ENCODE measurements at regions not wholly inside any gene's neighbourhood (a gene's known extent, or its start where the extent isn't known, plus 50 kb on each side); places are given as distances from the start of the nearest gene placed in this dataset.
"Not testable (repeated sequence)": the region's sequence is repeated elsewhere in the genome, so short reads cannot be mapped to it uniquely, and the experiment has no call there.

DNA sequence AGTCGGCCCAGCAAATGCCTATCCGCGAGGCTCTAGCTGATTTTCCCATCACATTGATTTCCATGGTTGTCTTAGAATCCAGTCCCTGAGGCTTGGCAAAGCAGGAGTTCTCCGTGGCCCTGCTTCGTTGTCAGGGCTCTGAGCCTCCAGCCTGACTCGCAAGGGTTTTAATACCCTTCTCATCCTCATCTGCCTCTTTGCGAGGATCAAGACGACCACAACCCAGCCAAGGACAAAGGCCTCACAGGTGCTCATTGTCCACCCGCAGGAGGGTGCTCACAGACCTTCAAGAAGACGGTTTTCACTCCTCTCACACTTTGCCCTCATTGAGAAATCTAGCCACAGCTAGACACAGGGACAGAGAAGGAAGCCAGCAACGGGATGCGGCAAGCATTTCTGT, 610.8 kb downstream of the KCNJ18 start:
- DNase-seq (ENCODE audit: insufficient read length, low spot score) (no peak), FAIRE-seq (no peak)

GRCh38 chr17:22303865-22304264, 611.5 kb downstream of the KCNJ18 start:
- DNase-seq (ENCODE audit: insufficient read length, low spot score) (no peak), FAIRE-seq (no peak)

DNA sequence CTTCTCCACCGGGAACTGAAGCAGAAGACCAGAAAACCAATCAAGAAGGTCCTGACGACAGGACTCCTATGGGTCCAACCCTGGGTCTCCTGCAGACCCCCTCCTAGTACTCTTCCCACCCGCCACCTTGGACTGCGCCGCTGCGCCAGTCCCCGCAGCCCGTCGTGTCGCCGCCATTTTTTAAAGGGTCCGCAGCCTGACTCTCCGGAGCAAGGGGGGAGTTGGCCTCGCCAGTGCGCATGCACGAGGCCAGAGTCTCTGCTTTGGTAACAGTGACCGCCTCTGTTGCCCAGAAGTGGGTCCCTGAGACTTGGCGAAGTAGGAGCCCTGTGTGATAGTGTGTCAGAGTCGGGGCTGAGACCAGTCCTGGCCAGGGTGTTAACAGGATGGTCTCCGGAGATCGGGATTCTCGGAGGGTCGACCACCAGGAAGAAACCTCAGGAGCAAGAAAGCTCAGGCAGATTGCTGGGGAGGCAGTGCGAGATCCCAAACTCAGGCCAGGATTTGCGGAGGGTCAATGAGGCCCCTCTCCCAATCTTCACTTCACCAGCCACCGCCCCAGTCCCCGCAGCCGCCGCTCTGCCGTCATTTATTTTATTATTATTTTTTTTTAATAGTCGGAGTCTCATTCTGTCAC, 612.5 kb downstream of the KCNJ18 start:
- DNase-seq (ENCODE audit: insufficient read length, low spot score), result no peak
- FAIRE-seq, result no peak

- FAIRE-seq (no peak), DNase-seq (ENCODE audit: insufficient read length, low spot score) (no peak)
Measured at GRCh38 chr17:22305356-22306071, 613.2 kb downstream of the KCNJ18 start.

DNA sequence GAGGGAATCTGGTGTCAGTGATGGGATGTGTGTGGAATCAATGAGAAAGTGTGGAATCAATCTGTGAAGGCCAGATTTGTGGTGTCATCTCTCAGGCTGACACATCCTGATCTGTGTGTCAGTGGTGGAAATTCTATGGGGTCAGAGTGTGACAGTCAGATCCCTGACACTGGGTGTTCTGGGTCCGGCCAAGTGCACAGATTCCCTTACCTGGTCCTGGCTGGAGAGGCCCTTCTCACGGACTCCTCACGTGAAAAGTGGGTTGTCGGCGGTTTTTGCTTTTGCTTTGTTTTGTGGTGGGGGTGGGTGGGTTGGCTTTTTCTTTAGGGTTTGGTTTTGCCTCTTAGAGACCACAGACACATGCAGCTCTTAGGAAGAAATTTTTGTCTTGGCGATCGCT, 618.0 kb downstream of the KCNJ18 start:
- DNase-seq (ENCODE audit: insufficient read length, low spot score); FAIRE-seq: not testable (repeated sequence)

DNA sequence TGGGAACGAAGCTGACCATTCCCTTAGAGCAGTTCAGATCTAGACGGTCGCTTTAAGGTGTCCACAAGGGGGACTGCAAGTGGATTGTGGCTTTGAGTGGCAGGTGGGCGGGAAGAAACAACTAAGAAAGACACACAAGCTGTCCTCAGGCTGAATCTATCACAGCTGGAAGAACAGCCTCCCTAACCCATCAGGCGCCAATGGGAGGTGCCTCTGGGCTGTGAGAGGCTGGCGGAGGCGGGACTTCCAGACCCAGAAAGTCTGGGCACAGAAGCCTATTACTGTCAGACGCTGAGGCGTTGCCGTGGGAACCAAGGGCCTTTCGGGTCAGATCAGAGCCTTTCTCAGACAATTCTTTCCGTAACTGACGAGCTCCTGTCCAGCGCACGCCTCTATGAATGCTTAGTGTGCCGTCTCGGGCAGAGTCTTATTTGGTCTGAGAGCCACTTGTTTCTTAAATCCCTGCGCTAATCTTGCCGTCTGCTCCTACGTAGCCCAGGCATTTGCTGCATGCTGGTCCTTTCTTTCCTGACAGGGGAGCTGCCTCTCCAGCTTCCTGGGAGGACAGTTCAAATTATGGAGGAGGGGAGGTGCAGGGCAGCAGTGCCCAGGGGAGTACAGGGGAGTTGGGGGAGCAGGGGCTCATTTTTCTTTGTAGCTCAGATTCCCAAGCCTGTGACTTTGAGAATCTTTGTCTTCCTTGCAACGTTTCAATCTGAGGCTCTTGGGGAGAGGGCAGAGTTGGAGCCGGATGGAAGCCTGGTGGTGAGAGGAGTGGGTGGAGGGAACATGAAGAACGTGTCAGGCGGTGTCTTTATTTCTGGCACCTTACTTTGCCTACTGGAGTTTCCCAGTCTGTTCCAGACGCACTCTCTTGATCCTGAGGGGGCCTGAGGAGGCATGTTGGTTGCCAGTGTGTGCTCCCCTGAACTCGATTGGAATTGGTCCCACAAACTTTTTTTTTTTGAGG, 618.7 kb downstream of the KCNJ18 start:
- no peak for FAIRE-seq
- no peak for DNase-seq (ENCODE audit: insufficient read length, low spot score)

- FAIRE-seq; DNase-seq (ENCODE audit: insufficient read length, low spot score): not testable (repeated sequence)
Measured at GRCh38 chr17:22321001-22321400, 628.7 kb downstream of the KCNJ18 start.

GRCh38 chr17:22322893-22323550, 630.7 kb downstream of the KCNJ18 start:
- DNase-seq (ENCODE audit: insufficient read length, low spot score); FAIRE-seq: not testable (repeated sequence)

GRCh38 chr17:22337467-22337866, 645.1 kb downstream of the KCNJ18 start:
- no peak for DNase-seq (ENCODE audit: insufficient read length, low spot score)
- no peak for FAIRE-seq

DNA sequence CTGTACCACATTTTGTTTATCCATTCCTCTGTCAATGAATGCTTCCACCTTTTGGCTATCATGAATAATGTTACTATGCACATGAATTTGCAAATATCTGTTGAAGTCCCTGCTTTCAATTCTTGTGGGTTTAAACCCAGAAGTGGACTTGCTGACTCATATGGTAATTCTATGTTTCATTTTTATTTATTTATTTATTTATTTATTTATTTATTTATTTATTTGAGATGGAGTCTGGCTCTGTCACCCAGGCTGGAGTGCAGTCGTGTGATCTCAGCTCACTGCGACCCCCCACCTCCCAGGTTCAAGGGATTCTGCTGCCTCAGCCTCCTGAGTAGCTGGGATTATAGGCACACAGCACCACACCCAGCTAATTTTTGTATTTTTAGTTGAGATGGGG, 664.3 kb downstream of the KCNJ18 start:
- not testable (repeated sequence) for FAIRE-seq; DNase-seq (ENCODE audit: insufficient read length, low spot score)

DNA sequence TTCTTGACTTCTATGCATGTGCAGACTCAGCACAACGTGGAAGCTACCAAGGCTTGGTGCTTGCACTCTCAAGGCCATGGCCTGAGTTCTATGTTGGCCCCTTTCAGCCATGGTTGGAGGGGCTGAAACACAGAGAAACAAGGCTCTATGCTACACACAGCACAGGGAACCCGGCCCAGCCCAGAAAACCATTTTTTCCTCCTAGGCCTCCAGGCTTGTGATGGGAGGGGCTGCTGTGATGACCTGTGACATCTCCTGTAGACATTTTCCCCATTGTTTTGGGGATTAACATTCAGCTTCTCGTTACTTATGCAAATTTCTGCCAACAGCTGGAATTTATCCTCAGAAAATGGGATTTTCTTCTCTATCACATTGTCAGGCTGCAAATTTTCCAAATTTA, 678.7 kb downstream of the KCNJ18 start:
- not testable (repeated sequence) for DNase-seq (ENCODE audit: insufficient read length, low spot score); FAIRE-seq

DNA sequence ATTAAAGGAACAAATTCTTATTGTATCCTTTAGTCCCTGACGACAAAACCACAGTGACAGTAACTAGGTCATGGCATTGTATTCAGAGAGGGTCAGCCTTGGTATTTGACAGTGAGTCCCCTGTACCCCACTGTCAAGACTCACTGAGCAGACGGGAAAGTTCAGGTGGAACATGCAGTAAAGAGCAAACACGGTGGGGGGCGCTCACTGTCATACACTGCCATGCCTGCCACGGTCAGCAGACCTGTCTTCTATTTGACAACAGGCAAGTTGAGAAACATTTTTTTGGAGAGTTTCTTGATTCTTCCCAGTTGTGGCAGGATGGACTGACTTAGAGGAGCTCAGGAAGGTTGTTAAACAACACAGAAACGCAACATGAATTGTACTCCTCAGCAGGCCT, 681.6 kb downstream of the KCNJ18 start:
- FAIRE-seq (no peak), DNase-seq (ENCODE audit: insufficient read length, low spot score) (no peak)

- FAIRE-seq, result no peak
- DNase-seq (ENCODE audit: insufficient read length, low spot score), result no peak
Measured at GRCh38 chr17:22374741-22375140, 682.4 kb downstream of the KCNJ18 start.

- DNase-seq (ENCODE audit: insufficient read length, low spot score); FAIRE-seq: not testable (repeated sequence)
Measured at GRCh38 chr17:22376747-22377146, 684.4 kb downstream of the KCNJ18 start.

DNA sequence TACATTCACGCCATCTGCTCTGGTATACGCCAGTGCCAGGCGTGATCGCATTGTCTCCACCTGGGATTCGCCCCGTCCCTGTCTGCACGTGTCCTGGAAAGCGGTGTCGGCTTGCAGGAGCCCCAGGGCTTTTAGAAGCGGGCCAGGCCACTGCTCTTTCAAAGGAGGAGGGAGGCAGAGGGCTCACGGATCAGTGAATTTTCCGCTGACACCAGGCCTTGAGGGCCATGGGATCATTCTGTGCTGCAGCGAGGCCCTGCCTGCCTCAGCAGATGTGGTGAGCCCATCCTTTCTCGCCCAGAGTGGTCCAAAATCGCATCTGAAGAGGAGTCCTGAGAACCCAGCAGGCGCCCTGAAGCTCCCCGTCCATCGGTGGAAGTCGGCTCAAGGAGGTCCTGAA, 686.4 kb downstream of the KCNJ18 start:
- not testable (repeated sequence) for FAIRE-seq; DNase-seq (ENCODE audit: insufficient read length, low spot score)

DNA sequence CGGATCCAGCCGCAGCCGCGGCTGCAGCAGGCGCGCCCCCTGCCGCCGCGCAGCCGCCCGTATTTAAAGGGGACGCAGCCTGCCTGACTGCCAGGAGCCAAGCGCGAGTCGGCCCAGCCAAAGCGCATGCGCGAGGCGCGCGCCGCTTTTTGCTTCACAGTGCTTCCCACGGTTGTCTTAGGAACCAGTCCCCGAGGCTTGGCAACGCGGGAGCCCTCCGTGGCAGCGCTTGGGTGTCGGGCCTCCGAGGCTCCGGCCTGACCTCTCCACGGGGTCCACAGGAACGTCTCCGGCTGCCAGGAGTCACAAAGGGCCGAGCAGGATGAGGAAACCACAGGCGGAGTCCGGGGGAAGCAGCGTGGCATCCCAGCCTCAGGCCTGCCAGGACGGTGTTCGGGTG, 689.3 kb downstream of the KCNJ18 start:
- not testable (repeated sequence) for DNase-seq (ENCODE audit: insufficient read length, low spot score); FAIRE-seq

GRCh38 chr17:22383772-22384460, 691.6 kb downstream of the KCNJ18 start:
- FAIRE-seq; DNase-seq (ENCODE audit: insufficient read length, low spot score): not testable (repeated sequence)

DNA sequence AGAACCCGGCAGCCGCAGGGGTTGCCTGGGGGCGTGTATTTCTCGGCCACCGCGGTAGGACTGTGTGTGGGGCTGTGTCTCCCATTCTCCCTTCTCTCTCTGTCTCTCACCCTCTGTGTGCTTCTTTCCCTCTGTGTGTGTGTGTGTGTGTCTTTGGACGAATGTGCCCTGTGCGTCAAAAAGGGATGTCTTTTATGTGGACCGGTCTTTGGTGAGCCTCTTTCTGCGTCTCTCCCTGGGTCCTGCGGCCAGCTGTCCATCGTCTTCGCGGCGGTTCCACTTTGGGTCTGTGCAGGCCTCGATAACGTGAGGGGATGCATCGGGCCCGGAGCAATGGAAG, 692.1 kb downstream of the KCNJ18 start:
- not testable (repeated sequence) for FAIRE-seq; DNase-seq (ENCODE audit: insufficient read length, low spot score)

GRCh38 chr17:22398446-22398845, 706.1 kb downstream of the KCNJ18 start:
- DNase-seq (ENCODE audit: insufficient read length, low spot score); FAIRE-seq: not testable (repeated sequence)

DNA sequence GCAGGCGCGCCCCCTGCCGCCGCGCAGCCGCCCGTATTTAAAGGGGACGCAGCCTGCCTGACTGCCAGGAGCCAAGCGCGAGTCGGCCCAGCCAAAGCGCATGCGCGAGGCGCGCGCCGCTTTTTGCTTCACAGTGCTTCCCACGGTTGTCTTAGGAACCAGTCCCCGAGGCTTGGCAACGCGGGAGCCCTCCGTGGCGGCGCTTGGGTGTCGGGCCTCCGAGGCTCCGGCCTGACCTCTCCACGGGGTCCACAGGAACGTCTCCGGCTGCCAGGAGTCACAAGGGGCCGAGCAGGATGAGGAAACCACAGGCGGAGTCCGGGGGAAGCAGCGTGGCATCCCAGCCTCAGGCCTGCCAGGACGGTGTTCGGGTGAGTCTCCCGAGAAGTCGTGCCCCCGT, 706.7 kb downstream of the KCNJ18 start:
- not testable (repeated sequence) for DNase-seq (ENCODE audit: insufficient read length, low spot score); FAIRE-seq
